Kidney epithelial cell (primary cell): ENCODE measurements at regions not wholly inside any gene's neighbourhood (a gene's known extent, or its start where the extent isn't known, plus 50 kb on each side); places are given as distances from the start of the nearest gene placed in this dataset.

Source experiments
- DNase-seq: peaks from one replicate; pipeline ENCODE4 v3.0.0-alpha.2; 2010; ENCODE audit warnings: low read depth
- H3K27me3 ChIP-seq: 2 replicates; pipeline ENCODE4 v1.6.0; 2011; ENCODE audit warnings: low read length; ENCODE audit not compliant: control insufficient read depth, insufficient read depth
- H3K36me3 ChIP-seq: 2 replicates; pipeline ENCODE4 v1.5.1; 2011; ENCODE audit warnings: low read length; ENCODE audit not compliant: control insufficient read depth, insufficient read depth
- H3K4me3 ChIP-seq: 2 replicates; pipeline ENCODE4 v1.5.1; 2011; ENCODE audit warnings: low read depth, mild to moderate bottlenecking, control low read depth, low read length
- CTCF ChIP-seq: IDR thresholded peaks from 2 replicates; pipeline ENCODE4 v1.5.1; 2011; ENCODE audit warnings: mild to moderate bottlenecking, moderate library complexity, low read length, control low read depth, inconsistent platforms; ENCODE audit not compliant: insufficient read depth, poor library complexity, severe bottlenecking

GRCh38 chr10:120156614-120157274 is 264.2 kb downstream of the SEC23IP start:
- H3K4me3 ChIP-seq, result no peak overlapping the region
- no peaks in the 10 kb centered on the region for H3K27me3 ChIP-seq
- DNase-seq, result no peak
- no peak for TF ChIP-seq CTCF
- no peaks in the 10 kb centered on the region for H3K36me3 ChIP-seq

GRCh38 chr10:120161111-120161510 is 268.6 kb downstream of the SEC23IP start:
- no peak for DNase-seq
- H3K4me3 ChIP-seq, result no peak overlapping the region
- no peaks in the 10 kb centered on the region for H3K36me3 ChIP-seq
- H3K27me3 ChIP-seq, result no peaks in the 10 kb centered on the region
- TF ChIP-seq CTCF, result no peak

GRCh38 chr10:120162471-120162870 is 269.9 kb downstream of the SEC23IP start:
- DNase-seq, result no peak
- TF ChIP-seq CTCF, result no peak
- Histone ChIP-seq H3K27me3 (no peaks in the 10 kb centered on the region), H3K36me3 (no peaks in the 10 kb centered on the region), H3K4me3 (no peak overlapping the region)

- H3K4me3 ChIP-seq, result no peak overlapping the region
- TF ChIP-seq CTCF, result no peak
- DNase-seq, result peak; percentile 29
- no peaks in the 10 kb centered on the region for H3K27me3 ChIP-seq
- H3K36me3 ChIP-seq, result no peaks in the 10 kb centered on the region
Observed at GRCh38 chr10:120172356-120172755, 279.8 kb downstream of the SEC23IP start.

- Histone ChIP-seq H3K4me3 (no peak overlapping the region), H3K36me3 (no peaks in the 10 kb centered on the region), H3K27me3 (no peaks in the 10 kb centered on the region)
- TF ChIP-seq CTCF, result no peak
- DNase-seq, result no peak
Observed at GRCh38 chr10:120174491-120174890, 282.0 kb downstream of the SEC23IP start.

- DNase-seq, result no peak
- H3K36me3 ChIP-seq, result no peaks in the 10 kb centered on the region
- TF ChIP-seq CTCF, result no peak
- H3K27me3 ChIP-seq, result no peaks in the 10 kb centered on the region
- H3K4me3 ChIP-seq, result no peak overlapping the region
Observed at GRCh38 chr10:120177330-120177729, 279.7 kb upstream of the PLPP4 start.
